GM18858 (cell line): ENCODE measurements at regions not wholly inside any gene's neighbourhood (a gene's known extent, or its start where the extent isn't known, plus 50 kb on each side); places are given as distances from the start of the nearest gene placed in this dataset.
A peak's percentile ranks its signal among the peaks of the same experiment; 100 is the strongest.

Source experiments
- ATAC-seq: cut with Tn5 transposase; IDR thresholded peaks from one replicate; pipeline ENCODE4 v1.9.1; 2021; ENCODE audit not compliant: unreplicated experiment

GRCh38 chr2:144333143-144333555 is 186.8 kb downstream of the ZEB2 start:
- no peak for ATAC-seq

DNA sequence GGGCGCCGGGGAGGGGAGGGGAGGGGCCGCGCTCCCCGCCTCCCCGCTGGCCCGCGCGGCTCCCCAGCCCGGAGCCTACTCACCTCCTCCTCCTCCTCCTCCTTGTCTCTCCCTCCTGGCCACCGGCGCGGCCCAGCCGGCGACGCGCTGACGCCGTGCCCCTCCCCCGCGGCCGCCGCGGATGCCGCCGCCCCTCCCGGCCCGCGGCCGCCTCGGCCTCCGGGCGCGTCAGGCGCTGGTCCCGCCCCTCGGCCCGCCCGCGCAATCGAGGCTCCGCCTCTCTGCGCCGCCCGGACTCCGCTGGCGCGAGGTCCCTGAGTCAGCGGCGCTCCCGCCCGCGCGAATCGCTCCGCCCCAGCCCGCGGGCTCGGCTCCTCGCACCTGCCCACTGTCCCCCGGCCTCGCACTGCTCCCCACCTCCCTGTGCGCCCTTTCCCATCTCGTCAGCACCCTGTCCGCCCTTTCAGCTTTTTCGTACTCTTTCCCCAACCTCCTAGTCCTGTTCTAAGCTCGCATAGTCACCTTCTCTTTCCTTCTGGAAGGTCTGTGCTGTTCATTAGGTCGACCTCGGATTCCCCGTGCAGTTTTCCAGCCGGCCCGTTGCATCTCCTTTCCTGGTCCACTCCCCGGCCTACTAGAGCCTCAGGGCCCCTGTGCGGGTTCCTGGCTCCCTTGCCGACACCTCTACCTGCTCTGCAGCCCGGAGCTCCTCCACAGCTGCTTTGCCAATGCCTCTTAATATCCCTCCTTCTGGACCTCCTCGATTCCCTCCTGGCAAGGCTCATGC is 187.4 kb downstream of the ZEB2 start:
- ATAC-seq, result peak; percentile 84

DNA sequence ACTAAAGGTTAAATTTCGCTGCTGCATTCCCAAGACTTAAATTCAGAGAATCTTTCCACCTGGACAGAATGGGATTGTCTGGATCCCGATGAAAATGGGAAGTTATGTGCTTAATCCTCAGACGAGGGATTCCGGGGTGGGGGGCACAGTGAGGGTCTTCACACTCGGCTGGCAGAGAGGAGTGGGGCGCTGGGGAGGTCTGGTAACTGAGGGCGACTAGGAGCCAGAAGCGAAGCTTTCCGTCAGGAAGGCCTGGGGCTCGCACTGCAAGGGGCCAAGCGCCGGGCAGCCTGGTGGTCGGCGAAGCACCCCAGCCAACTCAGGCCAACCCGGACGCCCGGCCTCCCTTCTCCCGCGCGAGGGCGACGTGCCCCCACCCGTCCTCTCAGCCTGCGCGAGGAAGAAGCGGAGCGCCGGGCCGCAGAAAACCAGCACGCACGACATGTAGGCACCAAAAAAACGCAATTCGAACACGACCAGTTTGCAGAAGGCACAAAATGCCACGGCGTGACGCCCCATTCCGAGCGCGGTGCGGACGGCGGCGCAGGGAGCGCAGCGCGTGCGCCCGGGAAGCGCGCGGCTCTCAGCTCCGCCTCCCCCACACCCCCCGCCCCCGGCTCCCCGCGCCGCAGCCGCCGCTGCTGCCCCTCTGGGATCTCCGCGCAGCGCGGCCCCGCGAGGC is 188.1 kb downstream of the ZEB2 start:
- ATAC-seq, result peak; percentile 59

GRCh38 chr2:144330951-144331673 is 188.8 kb downstream of the ZEB2 start:
- no peak for ATAC-seq

DNA sequence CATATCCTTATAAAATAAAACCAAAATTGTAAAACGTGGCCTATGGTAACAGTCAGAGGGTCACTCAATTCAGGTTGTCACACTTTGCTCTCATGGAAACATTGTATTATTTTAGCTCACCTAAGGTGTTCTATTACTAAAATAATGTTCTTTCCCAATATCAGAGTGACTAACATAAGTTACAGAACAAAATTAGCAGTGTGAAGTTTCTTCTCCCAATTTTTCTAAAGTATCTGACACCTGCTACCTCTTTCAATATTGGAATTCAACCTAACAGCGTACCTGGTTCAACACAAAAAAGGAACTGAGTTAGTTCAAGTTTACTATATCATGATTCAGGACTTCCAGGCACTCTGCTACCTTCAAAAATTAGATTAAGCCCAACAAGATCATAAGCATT is 190.4 kb downstream of the ZEB2 start:
- ATAC-seq, result no peak

GRCh38 chr2:144328938-144329337 is 191.0 kb downstream of the ZEB2 start:
- no peak for ATAC-seq

DNA sequence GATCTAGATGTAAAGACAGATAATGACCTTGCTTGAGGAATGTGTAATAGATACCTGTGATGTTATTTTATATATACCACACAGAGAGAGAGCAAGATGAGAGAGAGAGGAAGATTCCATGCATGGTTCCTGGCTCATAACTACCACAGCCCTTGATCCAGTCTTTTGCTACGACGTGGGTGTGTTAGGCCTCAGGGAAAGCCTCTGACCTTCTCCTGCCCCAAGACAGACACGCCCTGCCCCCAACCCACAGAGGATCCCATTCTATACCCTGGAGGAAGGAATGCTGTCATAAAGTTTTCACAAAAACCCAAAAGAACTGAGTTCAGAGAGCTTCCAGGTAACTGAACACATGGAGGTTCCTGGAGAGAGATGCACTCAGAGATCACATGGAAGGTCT is 193.1 kb downstream of the ZEB2 start:
- no peak for ATAC-seq

DNA sequence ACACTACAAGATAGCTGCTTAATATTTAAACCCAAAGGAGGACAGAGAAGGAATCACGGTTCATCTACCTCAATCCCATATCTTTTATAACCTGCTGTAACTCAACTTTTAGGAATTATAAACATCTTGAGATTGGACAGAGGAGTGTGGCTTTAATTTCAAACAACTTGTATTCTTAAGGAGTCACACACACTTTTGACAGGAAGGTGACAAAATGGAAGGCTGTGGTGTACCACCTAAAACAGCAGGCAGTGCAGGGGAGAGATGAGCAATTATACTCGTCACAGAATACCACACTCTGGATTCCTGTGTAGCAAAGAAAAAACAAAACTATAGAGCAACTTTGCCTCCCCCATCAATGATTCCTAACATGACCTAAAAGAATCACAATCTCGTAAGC is 194.8 kb downstream of the ZEB2 start:
- ATAC-seq, result peak; percentile 48

DNA sequence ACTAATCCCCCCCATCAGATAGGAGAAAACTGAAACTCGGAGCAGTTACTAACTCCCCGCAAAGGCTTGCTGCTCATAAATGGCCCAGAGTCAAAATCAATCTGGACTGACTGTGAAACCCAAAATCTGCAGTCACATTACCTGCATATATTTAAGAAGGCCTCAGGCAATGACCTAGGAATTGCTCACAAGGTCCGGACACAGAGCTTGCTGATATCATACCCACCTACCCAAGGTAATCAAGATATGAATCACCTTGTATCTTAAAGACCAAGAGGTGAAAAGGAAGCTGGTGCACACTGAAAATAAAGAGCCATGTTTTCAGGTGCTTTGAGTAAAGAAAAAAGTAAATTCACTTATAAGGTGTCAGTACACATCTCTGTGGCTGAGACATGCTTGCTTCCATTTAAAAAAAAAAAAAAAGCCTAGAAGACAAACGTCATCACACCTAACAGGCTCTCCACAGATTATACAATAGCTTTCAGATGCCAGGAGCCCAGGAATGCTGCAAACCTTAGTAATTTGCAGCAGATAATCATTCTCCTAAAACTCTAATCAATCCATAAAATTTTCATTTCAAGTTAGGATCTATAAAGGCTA is 195.4 kb downstream of the ZEB2 start:
- peak; percentile 31 for ATAC-seq

DNA sequence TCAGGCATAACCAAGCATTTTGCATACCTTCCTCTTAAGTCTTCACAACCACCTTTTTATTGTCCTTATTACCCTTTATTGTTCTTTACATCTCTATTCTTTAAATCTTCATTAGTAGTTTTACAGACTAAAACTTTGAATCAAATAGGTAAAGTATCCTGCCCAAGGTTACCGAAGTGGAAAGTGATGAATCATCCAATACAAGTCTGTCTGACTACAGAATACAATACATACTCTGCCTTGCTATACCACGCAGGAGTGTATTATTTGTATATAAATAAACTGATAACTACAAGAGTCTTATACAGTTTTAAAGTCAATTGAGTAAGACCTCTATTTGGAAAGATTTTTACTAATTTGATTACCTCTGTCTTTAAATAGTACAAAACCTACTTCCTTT is 196.0 kb downstream of the ZEB2 start:
- peak; percentile 41 for ATAC-seq

DNA sequence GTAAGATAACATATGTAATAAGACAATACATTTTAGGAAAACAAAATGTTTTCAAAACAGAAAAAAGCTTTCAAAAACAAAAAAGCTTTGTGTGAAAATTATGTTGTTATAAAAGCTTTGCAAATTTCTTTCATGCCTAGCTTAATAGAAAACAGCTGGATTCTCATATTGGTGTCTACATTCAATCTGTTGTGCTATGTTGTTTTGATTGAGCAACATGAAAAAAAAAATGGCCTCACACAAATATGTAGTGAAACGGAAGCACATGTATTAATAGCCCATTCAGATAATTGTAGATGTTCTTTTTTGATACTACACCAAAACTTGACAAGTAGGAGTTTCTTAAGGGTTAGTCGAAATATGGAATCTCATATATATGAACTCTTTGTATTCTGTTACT is 197.5 kb downstream of the ZEB2 start:
- no peak for ATAC-seq

DNA sequence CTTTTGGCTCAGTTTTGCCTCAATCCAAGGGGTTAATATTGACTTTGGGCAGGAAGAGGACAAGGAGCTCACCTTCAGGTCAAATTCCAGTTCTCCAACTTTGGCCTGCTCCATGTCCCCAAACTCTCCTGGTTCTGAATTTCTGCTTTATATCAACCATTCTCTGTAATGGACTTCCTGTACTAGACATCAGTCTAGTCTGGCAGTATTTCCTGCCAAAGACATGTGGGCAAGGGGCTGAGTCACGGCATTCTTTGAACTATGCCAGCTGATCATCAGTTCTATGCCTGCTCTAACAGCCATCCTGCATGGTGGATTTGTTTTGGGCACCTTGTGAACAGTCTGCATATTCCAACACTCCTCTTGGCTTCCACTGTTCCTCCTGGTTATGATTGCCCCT is 199.4 kb downstream of the ZEB2 start:
- no peak for ATAC-seq

DNA sequence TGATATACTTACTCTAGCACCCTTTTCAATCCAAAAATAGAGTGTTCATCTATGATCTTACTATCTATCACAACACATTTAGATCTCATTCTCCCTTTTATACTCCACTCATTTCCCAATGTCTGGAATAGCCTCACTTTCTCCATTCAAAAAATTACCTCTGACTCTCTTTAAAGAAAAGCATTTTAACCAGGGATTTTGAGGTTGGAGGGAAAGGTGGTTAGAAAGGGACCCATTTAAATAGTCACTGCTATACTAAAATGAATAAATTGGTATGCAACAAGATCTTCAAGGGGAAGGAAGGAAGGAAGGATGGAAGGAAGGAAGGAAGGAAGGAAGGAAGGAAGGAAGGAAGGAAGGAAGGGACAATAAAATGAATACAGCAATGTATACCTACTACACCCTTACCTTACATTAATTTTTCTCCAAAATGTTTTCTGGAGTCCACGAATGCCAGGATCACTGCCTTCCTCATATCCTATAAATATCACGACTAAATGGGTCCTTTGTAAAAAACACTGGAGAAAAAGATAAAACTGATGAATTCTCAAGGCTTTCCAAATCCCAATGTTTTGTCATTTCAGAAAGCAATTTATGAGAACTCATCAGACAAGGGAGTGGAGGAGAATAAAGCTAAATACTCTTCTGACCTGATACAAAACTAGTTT is 202.7 kb downstream of the ZEB2 start:
- ATAC-seq, result no peak

DNA sequence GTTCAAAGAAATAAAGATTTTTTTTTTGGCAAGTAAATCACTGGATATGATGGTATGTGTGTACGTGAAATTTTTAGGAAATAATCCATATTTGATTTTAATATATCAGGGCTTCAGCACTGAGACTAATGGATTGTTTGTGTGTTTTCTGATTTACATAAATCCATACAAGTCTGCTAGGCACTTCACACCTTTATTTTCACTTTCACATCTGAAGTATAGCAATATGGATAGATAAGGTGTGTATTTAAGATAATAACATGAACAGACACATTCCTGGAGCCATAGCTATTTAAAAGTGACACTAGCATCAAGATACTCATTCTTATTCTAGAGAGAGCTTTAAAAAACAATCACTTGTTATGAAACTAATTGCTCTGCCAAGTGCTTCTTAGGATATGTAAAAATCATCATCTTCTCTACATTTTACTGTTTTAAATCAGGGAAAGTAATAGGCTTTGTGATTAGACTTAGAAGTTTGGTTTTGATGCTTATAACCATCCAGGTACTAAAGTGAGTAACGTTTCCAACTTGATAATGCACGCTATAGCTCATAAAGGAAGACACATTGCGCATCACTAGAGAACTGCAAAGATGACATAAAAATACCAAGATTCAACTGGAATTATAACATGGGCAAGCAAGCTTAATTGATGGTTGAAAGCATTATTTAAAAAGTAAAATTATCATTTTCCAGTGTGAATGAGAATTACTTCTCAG is 208.9 kb downstream of the ZEB2 start:
- no peak for ATAC-seq

GRCh38 chr2:144310484-144310883 is 209.4 kb downstream of the ZEB2 start:
- no peak for ATAC-seq

- no peak for ATAC-seq
Measured at GRCh38 chr2:144307711-144308110, 212.2 kb downstream of the ZEB2 start.

- ATAC-seq, result no peak
Measured at GRCh38 chr2:144304202-144304601, 215.7 kb downstream of the ZEB2 start.

DNA sequence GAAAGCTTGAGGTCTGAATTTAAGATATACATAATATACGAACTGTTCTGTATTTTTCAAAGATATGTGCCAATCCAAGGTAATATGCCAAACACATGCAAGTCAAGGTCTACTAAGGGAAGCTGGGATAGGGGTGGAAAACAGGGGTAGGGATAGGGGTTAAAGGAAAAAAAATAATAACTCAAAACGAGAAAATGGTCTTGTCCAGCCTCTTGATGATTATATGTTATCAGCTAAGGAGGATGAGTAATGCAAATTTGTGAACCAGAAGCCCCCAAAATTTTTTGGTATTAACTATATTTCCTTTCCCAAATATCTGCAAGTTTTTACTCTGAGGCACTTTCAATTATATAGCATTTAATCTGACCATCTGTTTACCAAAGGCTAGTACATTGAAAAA is 219.3 kb downstream of the ZEB2 start:
- ATAC-seq, result no peak

DNA sequence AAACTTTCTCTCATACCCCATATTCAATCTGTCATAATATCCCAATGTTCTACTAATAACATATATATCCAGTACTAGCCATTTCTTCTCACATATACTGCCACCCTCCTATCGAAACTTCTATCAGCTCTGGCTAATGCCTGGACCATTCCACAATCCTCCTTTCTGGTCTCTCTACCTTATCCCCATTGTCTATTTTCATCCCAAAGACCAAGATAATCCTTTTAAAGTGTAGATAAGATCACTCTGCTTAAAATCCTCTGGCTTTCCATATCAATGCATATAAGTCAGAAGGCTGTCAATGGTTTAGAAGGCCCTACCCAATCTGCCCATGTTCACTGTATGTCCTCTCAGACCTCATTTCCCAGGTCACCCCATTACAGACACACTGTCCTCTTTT is 229.6 kb downstream of the ZEB2 start:
- ATAC-seq, result no peak

DNA sequence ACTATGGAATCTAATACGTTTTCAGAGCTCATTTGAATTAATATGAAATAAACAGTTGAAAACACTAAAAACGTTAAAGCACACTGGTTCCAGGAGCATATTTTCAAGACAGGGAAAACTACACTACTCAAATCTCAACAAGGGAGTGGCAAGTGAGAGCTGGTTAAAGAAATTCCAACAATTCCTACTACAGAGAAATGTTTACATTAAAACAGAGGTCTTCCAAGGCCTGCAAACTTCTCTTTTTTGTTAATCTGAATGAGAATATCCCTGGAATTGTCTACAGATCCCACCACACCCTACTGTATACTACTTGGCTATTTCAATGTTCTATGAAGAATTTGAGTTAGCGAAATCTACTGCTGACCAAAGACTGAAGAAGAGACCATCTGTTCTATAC is 231.5 kb downstream of the ZEB2 start:
- no peak for ATAC-seq
